AG09319 (cell line): ENCODE measurements at regions not wholly inside any gene's neighbourhood (a gene's known extent, or its start where the extent isn't known, plus 50 kb on each side); places are given as distances from the start of the nearest gene placed in this dataset.
A peak's percentile ranks its signal among the peaks of the same experiment; 100 is the strongest.

Source experiments
- DNase-seq: peaks from one replicate; pipeline ENCODE4 v3.0.0-alpha.2; 2010; ENCODE audit warnings: low read depth; ENCODE audit errors: extremely low read depth
- CTCF ChIP-seq: IDR thresholded peaks from 2 replicates; pipeline ENCODE4 v1.5.1; 2011; ENCODE audit warnings: low read depth, mild to moderate bottlenecking, inconsistent platforms, low read length, moderate library complexity

- TF ChIP-seq CTCF, result no peak
- no peak for DNase-seq
Measured at GRCh38 chr18:22332590-22332989, 85.1 kb downstream of the CTAGE1 start.

- TF ChIP-seq CTCF, result no peak
- no peak for DNase-seq
Measured at GRCh38 chr18:22330508-22330907, 87.2 kb downstream of the CTAGE1 start.

DNA sequence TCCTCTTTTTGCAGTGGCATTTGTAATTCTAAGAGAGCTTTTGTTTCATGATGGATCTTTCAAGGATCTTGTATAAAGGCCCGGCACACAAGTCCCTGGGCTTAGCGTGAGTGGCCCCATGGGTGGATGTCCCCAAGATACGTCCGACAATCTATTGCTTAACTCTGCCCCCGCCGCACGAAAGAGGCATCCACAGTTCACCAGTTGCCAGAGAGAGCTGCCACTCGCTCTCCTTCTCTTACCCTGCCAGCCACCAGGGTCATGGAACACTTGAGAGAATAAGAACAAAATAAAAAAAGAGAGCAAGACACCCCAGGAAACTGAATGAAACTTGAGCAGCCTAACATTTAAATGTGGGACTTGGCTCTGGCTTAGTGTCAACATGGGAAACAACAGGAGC, 92.3 kb downstream of the CTAGE1 start:
- no peak for TF ChIP-seq CTCF
- no peak for DNase-seq

DNA sequence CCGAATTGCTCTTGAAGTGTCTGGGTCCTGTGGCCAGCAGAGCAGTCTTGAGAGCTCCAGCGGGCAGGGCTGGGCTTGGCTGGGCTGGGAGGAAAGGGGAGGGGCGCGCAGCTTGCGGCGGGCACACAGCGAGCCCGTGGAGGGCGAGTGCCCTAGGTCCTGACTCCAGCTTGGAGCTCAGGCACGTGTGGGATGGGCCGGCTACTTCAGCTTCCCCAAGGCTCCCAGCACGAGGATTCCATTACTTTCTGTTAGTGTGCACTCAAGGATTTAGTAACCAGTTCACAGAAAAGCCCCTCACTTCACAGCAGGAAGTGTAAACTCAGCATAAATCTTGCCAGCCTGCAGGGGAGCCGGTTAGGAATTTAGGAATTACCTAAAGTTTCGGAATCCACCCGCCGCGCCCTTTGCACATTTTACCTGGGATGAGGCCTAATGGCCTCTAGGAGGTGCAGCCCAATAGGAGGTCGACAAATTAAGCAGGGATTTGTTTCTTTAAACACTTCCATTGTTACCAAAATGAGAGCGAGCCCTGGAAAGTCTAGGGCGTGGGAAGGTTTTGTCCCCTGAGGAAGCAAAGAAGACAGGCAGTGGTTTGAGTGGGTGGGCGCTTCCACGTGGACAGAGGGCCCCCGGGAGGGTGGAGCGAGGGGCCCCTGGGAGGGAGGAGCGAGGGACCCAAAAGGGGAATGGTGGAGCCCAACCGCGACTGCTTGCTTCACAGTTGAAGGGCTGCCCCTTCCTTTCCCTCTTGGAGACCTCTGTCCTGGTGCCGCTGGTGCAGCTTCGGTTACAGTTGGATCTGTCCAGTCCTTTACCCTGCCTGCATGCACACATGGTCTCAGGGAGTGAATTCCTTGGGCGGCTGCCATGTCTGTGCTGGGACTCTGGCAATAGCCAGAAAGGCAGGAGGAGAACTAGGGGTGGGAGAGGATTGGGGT, 93.3 kb downstream of the CTAGE1 start:
- no peak for DNase-seq
- peak; percentile 15 for TF ChIP-seq CTCF

- no peak for TF ChIP-seq CTCF
Measured at GRCh38 chr18:22322243-22322691, 95.4 kb downstream of the CTAGE1 start.

GRCh38 chr18:22320771-22321170, 96.9 kb downstream of the CTAGE1 start:
- no peak for TF ChIP-seq CTCF
- no peak for DNase-seq

More at GRCh38 chr18:22322243-22322691, 95.4 kb downstream of the CTAGE1 start:
- DNase-seq, result no peak

GRCh38 chr18:22320155-22320554, 97.6 kb downstream of the CTAGE1 start:
- no peak for TF ChIP-seq CTCF
- no peak for DNase-seq
